Thyroid gland (tissue), 4 donors: ENCODE measurements at regions not wholly inside any gene's neighbourhood (a gene's known extent, or its start where the extent isn't known, plus 50 kb on each side); places are given as distances from the start of the nearest gene placed in this dataset.

ENCODE experiments used
- DNase-seq, 2 donors: peaks; one replicate each; pipeline ENCODE4 v3.0.0-alpha.2; 2019
- H3K27ac ChIP-seq, 3 donors: fragments of 200-600 bp; sonication (generic); 1 replicate in 2 of 3; 2 replicates in 1 of 3; pipeline ENCODE4 v1.5.1; 2016 to 2019; ENCODE audit warnings: mild to moderate bottlenecking in 1 of 3, moderate library complexity in 1 of 3
- H3K27me3 ChIP-seq: fragments of 200-600 bp; sonication (generic); one replicate; pipeline ENCODE4 v1.5.1; 2019
- H3K36me3 ChIP-seq, 2 donors: fragments of 200-600 bp; sonication (generic); one replicate each; pipeline ENCODE4 v1.5.1; 2016 to 2019
- H3K4me1 ChIP-seq, 2 donors: fragments of 200-600 bp; sonication (generic); one replicate each; pipeline ENCODE4 v1.5.1; 2017 to 2019
- H3K4me3 ChIP-seq, 3 donors: fragments of 200-600 bp; sonication (generic); replicated peaks in 1 of 3; 1 replicate in 2 of 3; 2 replicates in 1 of 3; pipeline ENCODE4 v1.5.1; 2016; ENCODE audit warnings: mild to moderate bottlenecking in 1 of 3
- H3K9me3 ChIP-seq: fragments of 200-600 bp; sonication (generic); one replicate; pipeline ENCODE4 v1.5.1; 2017
- POLR2A ChIP-seq, 2 donors: fragments of 450-650 bp; IDR thresholded peaks; one replicate each; pipeline ENCODE4 v1.6.1; 2017; ENCODE audit warnings: antibody characterized with exemption in 2 of 2, mild to moderate bottlenecking in 2 of 2, moderate library complexity in 1 of 2
- WGBS, 2 donors: methylation state at CpG; one replicate each; pipeline ENCODE4 v1.1.5; 2017; 5-methylcytosine and 5-hydroxymethylcytosine counted together
- intact Hi-C: fragments of 100-400 bp; cut with DNase I; formaldehyde crosslinking; loops from one replicate; pipeline ENCODE4 v1.15.1; 2023
- TF ChIP-seq, protein P1 (sequence below), 6 experiments: fragments of 200-600 bp in 3 of 6; fragments of 450-650 bp in 3 of 6; sonication (generic) in 3 of 6; IDR thresholded peaks; one replicate each; pipeline ENCODE4 v1.5.1; 2016 to 2019; ENCODE audit warnings: antibody characterized with exemption in 6 of 6, mild to moderate bottlenecking in 2 of 6, inconsistent platforms in 1 of 6, moderate library complexity in 1 of 6

- no peak for DNase-seq
- H3K9me3 ChIP-seq = no peaks in the 10 kb centered on the region
- no peaks in the 10 kb centered on the region for H3K4me1 ChIP-seq
- no peak overlapping the region for H3K4me3 ChIP-seq
- H3K27ac ChIP-seq = no peak overlapping the region
- no peak for TF ChIP-seq POLR2A (IDR thresholded peaks at IDR 0.05)
- TF ChIP-seq, protein P1, sequence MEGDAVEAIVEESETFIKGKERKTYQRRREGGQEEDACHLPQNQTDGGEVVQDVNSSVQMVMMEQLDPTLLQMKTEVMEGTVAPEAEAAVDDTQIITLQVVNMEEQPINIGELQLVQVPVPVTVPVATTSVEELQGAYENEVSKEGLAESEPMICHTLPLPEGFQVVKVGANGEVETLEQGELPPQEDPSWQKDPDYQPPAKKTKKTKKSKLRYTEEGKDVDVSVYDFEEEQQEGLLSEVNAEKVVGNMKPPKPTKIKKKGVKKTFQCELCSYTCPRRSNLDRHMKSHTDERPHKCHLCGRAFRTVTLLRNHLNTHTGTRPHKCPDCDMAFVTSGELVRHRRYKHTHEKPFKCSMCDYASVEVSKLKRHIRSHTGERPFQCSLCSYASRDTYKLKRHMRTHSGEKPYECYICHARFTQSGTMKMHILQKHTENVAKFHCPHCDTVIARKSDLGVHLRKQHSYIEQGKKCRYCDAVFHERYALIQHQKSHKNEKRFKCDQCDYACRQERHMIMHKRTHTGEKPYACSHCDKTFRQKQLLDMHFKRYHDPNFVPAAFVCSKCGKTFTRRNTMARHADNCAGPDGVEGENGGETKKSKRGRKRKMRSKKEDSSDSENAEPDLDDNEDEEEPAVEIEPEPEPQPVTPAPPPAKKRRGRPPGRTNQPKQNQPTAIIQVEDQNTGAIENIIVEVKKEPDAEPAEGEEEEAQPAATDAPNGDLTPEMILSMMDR (IDR thresholded peaks at IDR 0.05) = no peak
- no peaks in the 10 kb centered on the region for H3K36me3 ChIP-seq
- intact Hi-C loops = no loop called here
- no peaks in the 10 kb centered on the region for H3K27me3 ChIP-seq
These were observed 298.6 kb downstream of the PABPC4L start for GRCh38 chr4:133903029-133903428.

DNA sequence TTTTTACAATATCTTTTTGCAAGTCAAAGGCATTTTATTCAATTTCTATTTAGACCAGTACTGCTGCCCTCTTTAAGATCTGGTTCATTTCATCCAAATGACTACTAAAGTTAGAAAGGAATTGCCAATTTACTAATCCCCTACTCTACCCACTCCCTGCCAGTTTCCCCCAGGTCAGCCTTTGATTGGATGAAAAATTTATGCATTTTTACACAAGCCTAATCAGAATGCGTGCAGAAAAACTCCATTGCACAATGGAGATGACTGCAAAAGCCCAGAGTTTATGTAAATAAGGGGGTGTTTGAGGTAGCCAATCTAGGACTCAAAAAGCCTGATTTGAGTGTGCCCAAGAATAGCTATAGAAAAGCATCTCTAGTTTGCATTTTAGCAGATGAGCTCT lies 310.6 kb downstream of the PABPC4L start:
- Histone ChIP-seq H3K27me3 (no peaks in the 10 kb centered on the region), H3K36me3 (no peaks in the 10 kb centered on the region), H3K27ac (no peak overlapping the region), H3K4me3 (no peak overlapping the region), H3K9me3 (no peaks in the 10 kb centered on the region), H3K4me1 (no peaks in the 10 kb centered on the region)
- TF ChIP-seq, protein P1 (IDR thresholded peaks at IDR 0.05) = no peak
- DNase-seq = no peak
- WGBS, 2 donors = 86 to 96% methylated on average over 1 of the region's 1 CpG
- intact Hi-C loops = no loop called here

DNA sequence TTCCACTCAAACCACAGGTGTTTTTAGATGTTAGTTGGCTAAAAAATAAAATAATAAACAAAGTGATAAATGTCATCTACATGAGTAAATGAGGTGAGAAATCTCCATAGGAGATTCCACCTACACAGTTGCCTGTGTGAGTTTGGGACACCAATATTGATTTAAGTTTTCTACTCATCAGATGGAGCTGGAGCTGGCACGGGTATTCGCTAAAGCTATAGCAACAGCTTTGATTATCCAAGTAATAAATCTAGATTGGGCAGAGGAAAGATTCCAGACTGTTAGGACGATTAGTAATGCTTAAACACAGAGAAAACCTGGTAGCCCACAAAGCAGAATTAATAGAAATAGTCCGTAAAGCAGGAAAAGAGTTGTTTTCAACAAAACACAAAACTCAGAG lies 313.9 kb downstream of the PABPC4L start:
- WGBS, 2 donors = 67 to 80% methylated on average over 4 of the region's 4 CpGs
- Histone ChIP-seq H3K4me1 (no peaks in the 10 kb centered on the region), H3K27me3 (no peaks in the 10 kb centered on the region), H3K36me3 (no peaks in the 10 kb centered on the region), H3K27ac (no peak overlapping the region), H3K4me3 (no peak overlapping the region), H3K9me3 (peaks cover 3% of the 10 kb centered on the region)
- intact Hi-C loops = no loop called here
- TF ChIP-seq, protein P1 (IDR thresholded peaks at IDR 0.05) = no peak
- no peak for TF ChIP-seq POLR2A (IDR thresholded peaks at IDR 0.05)
- DNase-seq = no peak

- Histone ChIP-seq H3K9me3 (no peaks in the 10 kb centered on the region), H3K36me3 (no peaks in the 10 kb centered on the region), H3K27me3 (no peaks in the 10 kb centered on the region), H3K27ac (no peak overlapping the region), H3K4me1 (no peaks in the 10 kb centered on the region), H3K4me3 (no peak overlapping the region)
- no peak for TF ChIP-seq POLR2A (IDR thresholded peaks at IDR 0.05)
- TF ChIP-seq, protein P1 (IDR thresholded peaks at IDR 0.05) = no peak
- intact Hi-C loops = no loop called here
- 91 to 93% methylated on average over 3 of the region's 3 CpGs for WGBS, 2 donors
- DNase-seq = no peak
These were observed 332.1 kb downstream of the PABPC4L start for GRCh38 chr4:133869486-133869885.

- Histone ChIP-seq H3K27me3 (no peaks in the 10 kb centered on the region), H3K4me1 (no peaks in the 10 kb centered on the region), H3K36me3 (no peaks in the 10 kb centered on the region), H3K4me3 (no peak overlapping the region), H3K27ac (no peak overlapping the region), H3K9me3 (no peaks in the 10 kb centered on the region)
- TF ChIP-seq POLR2A (IDR thresholded peaks at IDR 0.05) = no peak
- TF ChIP-seq, protein P1 (IDR thresholded peaks at IDR 0.05) = no peak
- DNase-seq = no peak
- 93 to 96% methylated on average over 4 of the region's 4 CpGs for WGBS, 2 donors
- intact Hi-C loops = no loop called here
These were observed 332.7 kb downstream of the PABPC4L start for GRCh38 chr4:133868856-133869255.
